Stomach (tissue), 4 donors: ENCODE measurements at regions not wholly inside any gene's neighbourhood (a gene's known extent, or its start where the extent isn't known, plus 50 kb on each side); places are given as distances from the start of the nearest gene placed in this dataset.

ENCODE experiments used
- EP300 ChIP-seq: sonication (generic); formaldehyde crosslinking; IDR thresholded peaks from one replicate; pipeline ENCODE4 v1.6.1; 2017; ENCODE audit warnings: antibody characterized with exemption
- POLR2A ChIP-seq, 4 donors: fragments of 450-650 bp; IDR thresholded peaks; one replicate each; pipeline ENCODE4 v1.6.1; 2016; ENCODE audit warnings: antibody characterized with exemption in 4 of 4, control low read depth in 2 of 4, mild to moderate bottlenecking in 1 of 4, moderate library complexity in 1 of 4
- POLR2AphosphoS5 ChIP-seq, 3 donors: sonication (generic); formaldehyde crosslinking; IDR thresholded peaks; one replicate each; pipeline ENCODE4 v1.6.1; 2016; ENCODE audit warnings: antibody characterized with exemption in 3 of 3
- TF ChIP-seq, protein P1 (sequence below), 7 experiments: fragments of 450-650 bp in 4 of 7; fragments of 200-600 bp in 3 of 7; sonication (generic) in 3 of 7; IDR thresholded peaks; one replicate each; pipeline ENCODE4 v1.5.1; 2016 to 2019; ENCODE audit warnings: antibody characterized with exemption in 7 of 7, control low read depth in 2 of 7, mild to moderate bottlenecking in 1 of 7

DNA sequence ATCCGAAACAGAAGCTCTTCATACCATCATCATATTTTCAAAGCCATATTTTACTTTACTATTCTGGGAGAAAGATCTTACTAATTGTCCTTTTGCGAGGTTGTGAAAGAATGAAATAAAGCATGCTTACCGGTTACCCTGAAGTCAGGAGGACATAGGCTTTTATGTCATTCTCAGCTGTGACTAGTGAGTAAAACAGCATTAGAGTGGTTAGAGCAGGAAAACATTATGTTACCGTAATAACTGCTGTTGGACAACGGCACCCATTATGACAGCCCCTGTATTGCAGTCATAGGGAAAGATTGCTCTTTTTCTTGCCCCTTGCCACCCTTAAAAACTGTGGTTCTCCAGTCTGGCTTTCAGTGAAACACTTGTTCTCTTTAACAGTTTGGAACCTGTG, 1035.7 kb downstream of the ZPLD1 start:
- no peak for TF ChIP-seq POLR2A (IDR thresholded peaks at IDR 0.05)
- no peak for TF ChIP-seq EP300
- TF ChIP-seq, protein P1, sequence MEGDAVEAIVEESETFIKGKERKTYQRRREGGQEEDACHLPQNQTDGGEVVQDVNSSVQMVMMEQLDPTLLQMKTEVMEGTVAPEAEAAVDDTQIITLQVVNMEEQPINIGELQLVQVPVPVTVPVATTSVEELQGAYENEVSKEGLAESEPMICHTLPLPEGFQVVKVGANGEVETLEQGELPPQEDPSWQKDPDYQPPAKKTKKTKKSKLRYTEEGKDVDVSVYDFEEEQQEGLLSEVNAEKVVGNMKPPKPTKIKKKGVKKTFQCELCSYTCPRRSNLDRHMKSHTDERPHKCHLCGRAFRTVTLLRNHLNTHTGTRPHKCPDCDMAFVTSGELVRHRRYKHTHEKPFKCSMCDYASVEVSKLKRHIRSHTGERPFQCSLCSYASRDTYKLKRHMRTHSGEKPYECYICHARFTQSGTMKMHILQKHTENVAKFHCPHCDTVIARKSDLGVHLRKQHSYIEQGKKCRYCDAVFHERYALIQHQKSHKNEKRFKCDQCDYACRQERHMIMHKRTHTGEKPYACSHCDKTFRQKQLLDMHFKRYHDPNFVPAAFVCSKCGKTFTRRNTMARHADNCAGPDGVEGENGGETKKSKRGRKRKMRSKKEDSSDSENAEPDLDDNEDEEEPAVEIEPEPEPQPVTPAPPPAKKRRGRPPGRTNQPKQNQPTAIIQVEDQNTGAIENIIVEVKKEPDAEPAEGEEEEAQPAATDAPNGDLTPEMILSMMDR (IDR thresholded peaks at IDR 0.05): no peak
- TF ChIP-seq POLR2AphosphoS5 (IDR thresholded peaks at IDR 0.05): no peak
